GM18498 (cell line): ENCODE measurements at regions not wholly inside any gene's neighbourhood (a gene's known extent, or its start where the extent isn't known, plus 50 kb on each side); places are given as distances from the start of the nearest gene placed in this dataset.
"Not testable (repeated sequence)": the region's sequence is repeated elsewhere in the genome, so short reads cannot be mapped to it uniquely, and the experiment has no call there.

Source experiments
- ATAC-seq: cut with Tn5 transposase; IDR thresholded peaks from one replicate; pipeline ENCODE4 v1.9.1; 2021; ENCODE audit warnings: mild to moderate bottlenecking, moderate library complexity; ENCODE audit not compliant: unreplicated experiment

DNA sequence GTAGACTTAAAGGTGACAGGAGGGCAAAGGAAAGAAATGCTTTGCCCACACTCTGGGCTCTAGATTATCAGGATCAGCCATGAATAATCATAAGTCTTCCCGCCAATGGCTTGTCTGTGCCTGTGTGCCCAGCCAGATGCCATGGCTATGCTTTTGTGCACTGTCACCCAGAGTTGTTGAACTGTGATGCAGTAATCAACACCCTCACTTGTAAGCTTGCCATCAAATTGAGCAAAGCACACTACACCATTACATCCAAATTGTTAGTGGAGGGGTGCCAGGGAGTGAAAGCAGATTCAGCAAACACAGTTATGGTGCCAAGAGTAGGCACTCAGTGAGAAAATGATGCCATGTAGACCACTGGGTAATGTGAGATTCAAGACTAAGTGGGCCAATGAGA lies 845.3 kb upstream of the MIR17HG start:
- ATAC-seq = no peak

DNA sequence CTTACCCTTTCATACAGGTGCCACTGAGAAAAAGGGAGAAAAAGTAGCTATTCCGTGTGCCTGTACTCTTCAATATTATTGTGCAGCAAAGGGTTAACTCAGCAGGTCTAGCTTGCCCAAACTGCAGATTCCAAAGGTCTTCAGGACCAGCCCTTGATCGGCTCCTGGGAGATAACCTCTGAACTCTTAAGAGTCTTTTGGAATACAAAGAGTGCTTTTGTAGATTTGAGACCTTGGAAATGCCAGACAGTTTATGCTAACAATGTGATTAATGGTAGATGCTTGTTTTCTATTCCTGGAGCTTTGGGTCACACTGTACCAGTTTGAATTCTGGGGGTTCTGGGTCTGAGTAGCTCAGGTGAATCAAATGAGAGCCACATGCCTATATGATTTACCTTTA lies 844.7 kb upstream of the MIR17HG start:
- ATAC-seq = no peak

DNA sequence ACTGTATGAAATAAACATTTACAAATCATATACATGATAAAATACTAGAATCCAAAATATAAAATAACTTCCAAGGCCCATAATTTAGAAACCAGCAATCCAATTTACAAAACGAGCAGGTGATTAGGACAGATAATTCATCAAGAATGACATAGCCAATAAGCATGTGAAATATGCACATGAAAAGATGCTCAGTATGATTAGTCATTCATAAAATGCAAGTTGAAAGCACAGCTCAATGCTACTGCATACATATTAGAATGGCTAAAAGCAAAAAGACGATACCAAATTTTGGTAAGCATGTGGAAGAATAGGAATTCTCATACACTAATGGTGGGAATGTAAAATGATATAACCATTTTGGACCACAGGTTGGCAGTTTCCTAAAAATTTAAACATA lies 837.2 kb upstream of the MIR17HG start:
- no peak for ATAC-seq

GRCh38 chr13:90511903-90512302 lies 835.6 kb upstream of the MIR17HG start:
- ATAC-seq = no peak

DNA sequence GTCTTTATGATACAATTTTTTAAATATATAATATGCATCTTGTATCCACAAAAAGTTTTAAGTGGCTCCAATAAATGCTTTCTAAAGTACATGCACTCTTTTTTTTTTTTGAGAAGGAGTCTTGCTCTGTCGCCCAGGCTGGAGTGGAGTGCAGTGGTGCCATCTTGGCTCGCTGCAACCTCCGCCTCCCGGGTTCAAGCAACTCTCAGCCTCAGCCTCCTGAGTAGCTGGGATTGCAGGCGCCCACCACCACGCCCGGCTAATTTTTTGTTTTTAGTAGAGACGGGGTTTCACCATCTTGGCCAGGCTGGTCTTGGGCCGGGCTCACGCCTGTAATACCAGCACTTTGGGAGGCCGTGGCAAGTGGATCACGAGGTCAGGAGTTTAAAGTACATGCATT lies 832.8 kb upstream of the MIR17HG start:
- not testable (repeated sequence) for ATAC-seq

DNA sequence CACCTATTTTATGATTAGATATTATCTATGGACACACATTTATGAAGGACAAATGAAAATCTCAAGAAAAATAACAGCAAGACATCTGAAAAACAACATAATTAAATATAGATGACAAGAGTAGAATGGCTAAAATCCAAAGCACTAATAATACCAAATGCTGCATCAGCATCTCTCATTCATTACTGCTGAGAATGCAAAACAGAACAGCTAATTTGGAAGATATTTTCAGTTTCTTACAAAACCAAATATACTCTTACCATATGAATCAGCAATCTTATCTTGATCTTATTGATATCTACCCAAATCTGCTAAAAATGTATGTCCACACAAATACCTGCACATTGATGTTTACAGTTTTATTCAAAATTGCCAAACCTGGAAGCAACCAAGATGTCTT lies 829.1 kb upstream of the MIR17HG start:
- ATAC-seq = no peak

- no peak for ATAC-seq
Observed at GRCh38 chr13:90519157-90519556, 828.3 kb upstream of the MIR17HG start.

DNA sequence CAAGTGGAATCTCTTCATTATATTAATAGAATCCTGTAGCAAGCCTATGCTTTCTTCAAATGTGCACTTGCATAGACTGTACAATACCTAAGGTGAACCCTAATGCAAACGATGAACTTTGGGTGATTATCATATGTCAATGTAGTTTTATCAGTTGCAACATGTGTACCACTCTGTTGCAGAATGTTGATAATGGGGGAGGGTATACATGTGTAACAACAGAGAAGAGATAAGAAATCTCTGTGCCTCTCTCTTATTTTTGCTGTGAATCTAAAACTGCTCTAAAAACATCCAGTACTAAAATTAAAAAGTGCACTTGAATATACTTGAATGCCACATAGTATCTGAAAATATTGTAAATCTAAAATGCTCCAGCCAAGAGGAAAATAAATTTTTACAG lies 820.8 kb upstream of the MIR17HG start:
- ATAC-seq = no peak

GRCh38 chr13:90531744-90532143 lies 815.7 kb upstream of the MIR17HG start:
- ATAC-seq = no peak

DNA sequence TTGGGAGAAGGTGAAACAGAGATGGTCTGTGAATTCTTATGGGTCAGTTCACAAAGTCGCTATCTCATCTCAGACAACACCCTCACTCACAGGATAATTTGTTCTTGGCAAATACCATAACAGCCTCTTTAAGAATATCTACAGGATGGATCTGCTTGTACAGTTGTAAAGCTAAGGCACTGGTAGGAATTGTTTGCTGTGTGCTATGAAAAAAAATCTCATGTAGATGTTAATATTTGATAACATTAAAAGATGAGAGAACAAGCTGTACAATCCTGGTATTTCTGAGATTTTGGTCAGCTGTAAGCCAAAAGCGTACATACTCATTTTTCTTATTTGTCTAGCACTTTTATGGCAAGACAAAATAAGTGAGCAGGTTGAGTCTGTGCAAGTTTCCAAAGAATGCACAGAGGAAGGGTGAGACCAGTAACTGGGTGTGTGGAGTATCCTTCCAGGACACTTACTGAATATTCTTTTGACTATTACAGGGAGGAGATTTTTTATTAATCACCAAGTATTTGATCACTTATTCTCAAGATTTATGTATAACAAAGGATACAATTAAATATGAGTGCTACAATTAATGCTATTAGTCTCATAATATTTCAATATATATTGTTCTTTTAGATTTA lies 814.5 kb upstream of the MIR17HG start:
- no peak for ATAC-seq

DNA sequence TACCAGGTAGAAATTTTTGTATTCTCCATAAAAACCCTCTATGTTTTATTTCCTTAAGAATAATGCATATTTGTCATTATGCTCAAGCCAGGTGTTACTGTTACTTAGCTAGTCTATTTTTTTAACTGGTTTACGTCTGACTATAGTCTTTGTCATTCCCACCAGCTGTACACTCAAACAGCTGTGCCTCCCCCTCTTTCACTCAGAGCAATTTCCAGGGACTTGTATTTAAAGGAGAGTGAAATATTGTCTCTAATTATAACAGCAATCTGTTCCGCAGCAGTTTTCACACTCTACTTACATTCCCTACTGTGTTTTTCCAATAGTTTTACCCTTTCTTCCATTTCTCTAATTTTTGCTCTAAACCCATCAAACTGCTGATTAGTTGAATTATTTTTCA lies 813.6 kb upstream of the MIR17HG start:
- no peak for ATAC-seq

DNA sequence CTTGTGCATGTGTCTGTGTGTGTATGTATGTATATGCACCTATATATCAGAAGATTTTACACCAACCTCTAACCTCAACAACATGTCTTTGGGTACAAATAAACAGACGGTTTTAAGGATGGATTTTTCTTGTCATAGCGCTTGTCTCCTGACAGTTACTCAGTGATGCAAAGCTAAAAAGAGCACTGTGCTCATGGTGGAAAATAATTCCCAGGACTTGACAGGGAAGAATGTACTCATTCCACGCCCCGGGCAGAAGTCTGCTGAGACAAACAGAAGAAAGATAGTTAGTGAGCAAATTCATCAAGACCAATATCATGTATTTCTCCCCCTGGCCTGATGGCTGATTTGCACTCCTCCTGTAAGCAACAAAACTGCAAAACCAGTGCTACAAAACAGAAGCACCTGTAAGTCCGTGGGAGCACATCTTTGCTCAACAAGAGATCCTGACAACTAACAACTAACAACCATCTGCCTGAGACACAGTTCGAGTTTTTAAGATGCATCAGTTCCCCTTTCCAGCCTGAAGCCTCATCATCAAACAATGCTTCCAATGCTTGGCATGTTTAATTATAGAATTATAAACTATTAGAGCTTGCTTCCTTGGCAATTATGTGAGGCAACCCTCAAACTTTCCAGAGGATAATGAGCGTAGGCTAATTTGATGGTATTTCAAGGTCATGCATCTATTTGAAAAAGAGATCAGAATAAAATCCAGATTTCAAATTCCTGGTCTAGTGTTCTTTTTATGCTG lies 812.7 kb upstream of the MIR17HG start:
- no peak for ATAC-seq

GRCh38 chr13:90535421-90535820 lies 812.1 kb upstream of the MIR17HG start:
- no peak for ATAC-seq

DNA sequence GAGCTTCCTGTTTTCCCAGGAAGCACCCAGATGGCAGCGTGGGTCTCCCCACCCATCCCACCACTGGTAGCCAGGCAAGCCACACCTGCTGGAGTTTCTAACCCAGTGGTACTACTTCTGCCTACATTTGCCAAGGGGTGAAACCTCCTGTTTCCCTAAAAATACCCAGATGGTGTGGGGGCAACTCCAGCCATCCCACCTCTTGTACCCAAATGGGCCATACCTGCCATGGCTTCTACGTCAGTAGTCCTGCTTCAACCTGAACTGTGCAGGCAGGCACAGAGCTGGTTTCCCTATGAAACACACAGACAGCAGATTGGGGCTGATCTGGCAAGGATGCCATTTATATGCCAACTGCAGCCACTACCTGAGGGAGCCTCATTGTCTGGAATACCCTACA lies 809.4 kb upstream of the MIR17HG start:
- no peak for ATAC-seq

- ATAC-seq = no peak
Observed at GRCh38 chr13:90541346-90541745, 806.1 kb upstream of the MIR17HG start.

DNA sequence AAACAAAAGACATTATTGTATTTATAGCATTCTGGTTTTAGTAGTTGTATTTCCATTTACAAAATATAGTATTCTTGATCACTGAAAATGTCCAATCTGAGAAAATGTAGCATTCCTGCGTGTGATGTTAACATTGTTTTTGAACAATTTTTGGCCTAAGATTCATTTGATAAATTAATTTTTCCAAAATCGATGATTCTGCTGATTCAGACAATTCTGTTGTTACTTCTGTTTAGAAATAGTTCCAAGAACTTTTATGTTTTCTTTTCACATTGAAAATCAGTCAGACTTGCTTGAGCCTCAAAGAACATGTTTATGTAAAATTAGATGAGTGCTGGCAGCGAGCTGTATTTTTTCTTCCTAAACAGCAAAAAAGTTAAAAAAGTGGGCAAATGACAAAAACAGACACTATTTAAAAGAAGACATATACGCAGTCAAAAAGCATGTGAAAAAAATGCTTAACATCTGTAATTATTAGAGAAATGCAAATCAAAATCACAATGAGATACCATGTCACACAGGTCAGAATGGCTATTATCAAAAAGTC lies 804.5 kb upstream of the MIR17HG start:
- ATAC-seq = no peak

DNA sequence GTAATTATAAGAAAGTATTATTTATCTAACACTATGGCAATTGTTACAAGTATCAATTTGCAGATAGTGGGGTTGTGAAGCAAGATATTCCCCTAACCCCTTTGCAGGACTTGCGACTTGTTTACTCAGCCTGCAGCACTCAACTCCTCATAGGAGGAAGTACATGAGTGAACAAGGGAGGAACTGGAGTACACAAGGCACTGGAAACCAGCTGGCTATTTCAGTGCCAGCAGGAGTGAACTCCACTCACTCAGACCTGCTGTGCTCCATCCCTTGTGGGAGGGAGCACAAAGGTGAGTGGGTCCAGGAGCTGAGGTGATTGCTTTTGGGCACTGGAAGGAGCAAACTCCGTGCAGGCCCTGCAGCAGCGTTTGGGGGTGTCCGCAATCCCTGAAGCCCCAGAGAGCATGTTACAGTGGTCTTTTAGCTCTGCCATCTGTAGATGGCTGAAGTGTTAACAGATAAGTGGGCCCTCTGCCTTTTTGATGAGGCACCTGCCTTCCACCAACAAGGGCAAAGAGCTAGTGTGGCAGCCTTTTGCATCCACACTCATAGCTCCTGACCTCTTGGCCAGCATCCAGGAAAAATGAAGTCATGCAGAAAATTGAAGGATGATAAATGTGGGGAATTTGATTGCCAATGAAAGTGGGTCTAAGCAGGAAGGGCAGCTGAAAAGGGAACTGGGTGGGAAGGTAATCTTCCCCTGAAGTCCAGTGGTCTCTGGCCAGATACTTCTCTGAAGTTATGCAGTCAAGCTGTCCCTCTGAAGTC lies 802.2 kb upstream of the MIR17HG start:
- ATAC-seq = no peak

GRCh38 chr13:90547272-90547790 lies 800.2 kb upstream of the MIR17HG start:
- no peak for ATAC-seq

GRCh38 chr13:90551253-90551652 lies 796.2 kb upstream of the MIR17HG start:
- no peak for ATAC-seq

- no peak for ATAC-seq
Observed at GRCh38 chr13:90552702-90553101, 794.8 kb upstream of the MIR17HG start.

DNA sequence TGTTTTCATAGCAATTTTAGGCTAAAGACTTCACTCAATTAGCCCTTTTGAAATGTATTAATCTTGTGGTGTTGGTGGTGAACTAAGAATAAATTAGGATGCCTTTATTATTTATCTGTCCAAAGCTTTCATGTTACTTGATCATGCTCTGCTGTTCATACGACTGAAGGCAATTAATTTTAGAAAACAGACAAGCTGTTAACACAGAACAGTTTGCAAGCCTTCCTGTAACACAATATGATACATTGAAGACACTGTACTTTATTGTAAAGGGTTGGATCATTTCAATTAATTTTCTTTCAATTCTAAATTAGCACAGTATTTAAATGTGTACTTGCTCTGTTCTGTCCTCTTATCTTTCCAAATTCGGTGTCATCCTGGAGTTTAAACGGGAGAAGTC lies 794.3 kb upstream of the MIR17HG start:
- no peak for ATAC-seq
